Activated CD4-positive, alpha-beta T cell treated with anti-CD3 and anti-CD28 coated beads, Interleukin-2, amount 50 U/mL, for 16 hours (primary cell): ENCODE measurements at regions not wholly inside any gene's neighbourhood (a gene's known extent, or its start where the extent isn't known, plus 50 kb on each side); places are given as distances from the start of the nearest gene placed in this dataset.
"Not testable (repeated sequence)": the region's sequence is repeated elsewhere in the genome, so short reads cannot be mapped to it uniquely, and the experiment has no call there.

Experiments
- DNase-seq: peaks from one replicate; pipeline ENCODE4 v3.0.0-alpha.2; 2020

- DNase-seq = no peak
Measured at GRCh38 chr6:139883776-139884175, 509.3 kb upstream of the CITED2 start.

GRCh38 chr6:139882977-139883728 is 508.7 kb upstream of the CITED2 start:
- no peak for DNase-seq

- DNase-seq = no peak
Measured at GRCh38 chr6:139882234-139882633, 507.8 kb upstream of the CITED2 start.

- DNase-seq = peak; percentile 41
Measured at GRCh38 chr6:139881728-139882211, 507.3 kb upstream of the CITED2 start.

- no peak for DNase-seq
Measured at GRCh38 chr6:139881236-139881635, 506.8 kb upstream of the CITED2 start.

- DNase-seq = no peak
Measured at GRCh38 chr6:139879823-139880356, 505.4 kb upstream of the CITED2 start.

GRCh38 chr6:139879241-139879640 is 504.8 kb upstream of the CITED2 start:
- not testable (repeated sequence) for DNase-seq

- DNase-seq = no peak
Measured at GRCh38 chr6:139877828-139878405, 503.5 kb upstream of the CITED2 start.

GRCh38 chr6:139872665-139873064 is 498.2 kb upstream of the CITED2 start:
- DNase-seq = no peak

GRCh38 chr6:139871803-139872510 is 497.5 kb upstream of the CITED2 start:
- no peak for DNase-seq

GRCh38 chr6:139871165-139871710 is 496.8 kb upstream of the CITED2 start:
- DNase-seq = no peak

- no peak for DNase-seq
Measured at GRCh38 chr6:139868576-139868975, 494.1 kb upstream of the CITED2 start.

- DNase-seq = peak; percentile 25
Measured at GRCh38 chr6:139863964-139864363, 489.5 kb upstream of the CITED2 start.

GRCh38 chr6:139863346-139863745 is 488.9 kb upstream of the CITED2 start:
- no peak for DNase-seq

- no peak for DNase-seq
Measured at GRCh38 chr6:139862311-139862710, 487.9 kb upstream of the CITED2 start.

- no peak for DNase-seq
Measured at GRCh38 chr6:139860203-139860602, 485.8 kb upstream of the CITED2 start.

GRCh38 chr6:139858429-139858828 is 484.0 kb upstream of the CITED2 start:
- no peak for DNase-seq

GRCh38 chr6:139857143-139857542 is 482.7 kb upstream of the CITED2 start:
- DNase-seq = no peak

GRCh38 chr6:139856562-139856961 is 482.1 kb upstream of the CITED2 start:
- no peak for DNase-seq

- DNase-seq = no peak
Measured at GRCh38 chr6:139855671-139856311, 481.3 kb upstream of the CITED2 start.

- DNase-seq = no peak
Measured at GRCh38 chr6:139853302-139853992, 479.0 kb upstream of the CITED2 start.

- no peak for DNase-seq
Measured at GRCh38 chr6:139852488-139853140, 478.2 kb upstream of the CITED2 start.
